ENCODE measurements at regions not wholly inside any gene's neighbourhood (a gene's known extent, or its start where the extent isn't known, plus 50 kb on each side); places are given as distances from the start of the nearest gene placed in this dataset.
A peak's percentile ranks its signal among the peaks of the same experiment; 100 is the strongest.

DNA sequence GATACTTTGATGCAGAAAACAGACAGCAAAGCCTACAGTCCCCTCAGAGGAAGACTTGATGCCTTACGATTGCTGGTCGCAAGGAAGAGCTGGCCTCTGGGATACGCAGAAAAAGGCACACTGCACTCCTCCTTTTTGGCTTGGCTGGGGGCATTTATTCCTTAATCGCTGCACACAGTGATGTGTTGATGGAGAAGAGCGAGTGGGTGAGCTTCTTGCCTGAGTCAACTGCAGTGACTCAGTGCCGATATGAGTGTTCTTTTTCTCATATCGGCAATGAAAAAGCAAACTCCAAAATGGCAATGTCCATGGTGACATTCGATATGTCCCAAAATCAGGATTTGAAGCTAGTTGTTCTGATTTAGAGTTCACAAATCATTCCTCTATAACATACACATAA is 794.8 kb downstream of the HACE1 start:
- no peak for DNase-seq (ENCODE audit: low spot score)

GRCh38 chr6:104050455-104050854 is 809.3 kb downstream of the HACE1 start:
- no peak for DNase-seq (ENCODE audit: low spot score)

GRCh38 chr6:104046426-104046825 is 813.3 kb downstream of the HACE1 start:
- no peak for DNase-seq (ENCODE audit: low spot score)

GRCh38 chr6:104031346-104031745 is 828.4 kb downstream of the HACE1 start:
- DNase-seq (ENCODE audit: low spot score), result no peak

GRCh38 chr6:104022126-104022525 is 837.6 kb downstream of the HACE1 start:
- no peak for DNase-seq (ENCODE audit: low spot score)

DNA sequence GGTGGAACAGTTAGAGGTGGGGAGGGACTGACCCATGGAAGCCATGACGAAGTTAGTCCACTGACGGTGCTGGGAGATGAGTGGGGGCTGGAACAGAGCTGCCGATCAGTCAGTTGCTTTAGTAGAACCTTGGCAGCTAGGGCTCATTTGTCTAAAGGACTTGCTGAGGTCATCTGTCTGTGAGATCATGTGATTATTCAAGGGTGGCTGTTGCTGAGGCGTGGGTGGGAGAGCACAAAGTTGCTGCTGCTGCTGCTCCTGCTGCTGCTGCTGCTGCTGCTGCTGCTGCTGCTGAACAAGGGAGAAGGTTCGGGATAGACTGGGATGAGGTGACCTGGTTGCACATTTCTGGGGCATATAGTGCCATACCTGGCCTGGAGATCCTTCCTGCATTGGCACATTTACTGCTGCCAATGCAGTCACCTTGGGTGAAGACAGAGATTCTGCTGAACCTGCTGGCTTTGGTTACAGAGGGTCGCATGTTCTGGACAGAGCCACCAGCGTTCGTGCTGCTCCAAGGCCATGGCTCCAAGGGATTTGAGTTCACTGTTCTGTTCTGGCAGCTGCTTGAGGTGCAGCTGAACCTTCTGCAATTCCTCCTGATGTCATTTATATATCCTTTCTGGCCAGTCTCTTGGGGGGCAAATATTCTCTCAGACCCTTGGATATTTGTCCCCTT is 840.5 kb downstream of the HACE1 start:
- DNase-seq (ENCODE audit: low spot score), result no peak

DNA sequence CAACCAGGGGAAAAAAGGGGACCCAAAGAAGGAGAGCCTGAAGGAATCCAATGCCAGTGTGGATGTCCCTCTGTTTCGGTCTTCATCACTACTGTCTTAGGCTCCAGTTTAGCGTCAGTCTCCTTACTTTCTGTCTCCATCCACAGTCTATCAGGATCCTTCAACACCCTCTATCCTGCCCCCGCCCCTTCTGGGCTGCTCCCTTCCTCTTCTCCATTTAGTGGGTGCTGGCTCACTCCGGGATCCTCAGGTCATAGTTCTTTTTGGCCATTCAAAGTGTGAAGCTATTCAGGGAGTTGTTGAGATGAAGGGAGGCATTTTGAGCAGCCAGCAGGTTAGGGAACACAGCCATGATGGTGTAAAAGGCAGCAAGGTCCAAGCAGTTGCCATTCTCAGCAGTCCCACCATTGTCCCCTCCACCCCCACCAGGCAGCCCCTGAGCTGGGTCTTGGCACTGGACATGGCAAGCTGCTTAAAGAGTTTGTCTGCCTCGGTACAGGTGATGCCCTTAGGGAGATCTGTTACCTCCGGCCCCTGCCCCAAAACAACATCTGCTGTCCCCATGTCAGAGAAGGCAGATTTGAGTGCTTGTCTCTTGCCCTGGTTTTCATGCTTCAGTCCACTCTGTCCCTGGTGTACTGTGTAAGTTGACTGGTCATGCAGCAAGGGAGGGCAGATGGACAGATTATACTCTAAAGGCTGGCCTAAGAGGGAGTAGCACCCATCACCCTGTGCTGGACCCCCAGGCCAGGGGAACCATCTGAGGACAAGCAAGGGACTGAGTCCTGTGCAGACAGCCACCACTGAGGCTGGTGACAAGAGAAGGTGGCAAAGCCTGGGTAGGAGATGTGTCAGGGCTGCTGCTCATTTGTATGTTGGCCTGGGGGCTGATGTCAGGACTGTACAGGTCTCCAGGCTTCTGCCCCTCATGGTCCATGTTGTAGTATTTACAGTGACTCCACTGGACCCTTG is 842.0 kb downstream of the HACE1 start:
- no peak for DNase-seq (ENCODE audit: low spot score)

- no peak for DNase-seq (ENCODE audit: low spot score)
These were observed 845.4 kb downstream of the HACE1 start for GRCh38 chr6:104014163-104014959.

- no peak for DNase-seq (ENCODE audit: low spot score)
These were observed 846.3 kb downstream of the HACE1 start for GRCh38 chr6:104013312-104013971.

DNA sequence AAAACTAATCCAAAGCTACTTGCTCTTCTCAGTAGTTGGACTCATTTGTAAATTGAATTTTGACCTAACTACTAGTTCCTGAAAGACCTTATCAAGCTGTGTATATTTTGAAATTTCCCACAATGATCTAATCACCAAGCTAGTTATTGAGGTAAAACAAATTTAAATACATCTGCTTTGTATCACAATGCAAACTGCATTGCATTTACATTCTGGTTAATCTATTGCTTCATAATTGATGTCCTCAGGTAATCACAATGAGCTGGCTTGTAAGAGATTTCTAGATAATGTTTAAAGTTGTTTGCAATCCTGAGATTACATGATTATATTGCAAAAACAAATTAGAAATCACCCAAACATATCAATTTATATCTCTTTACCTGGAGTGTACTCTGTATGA is 848.8 kb downstream of the HACE1 start:
- no peak for DNase-seq (ENCODE audit: low spot score)

DNA sequence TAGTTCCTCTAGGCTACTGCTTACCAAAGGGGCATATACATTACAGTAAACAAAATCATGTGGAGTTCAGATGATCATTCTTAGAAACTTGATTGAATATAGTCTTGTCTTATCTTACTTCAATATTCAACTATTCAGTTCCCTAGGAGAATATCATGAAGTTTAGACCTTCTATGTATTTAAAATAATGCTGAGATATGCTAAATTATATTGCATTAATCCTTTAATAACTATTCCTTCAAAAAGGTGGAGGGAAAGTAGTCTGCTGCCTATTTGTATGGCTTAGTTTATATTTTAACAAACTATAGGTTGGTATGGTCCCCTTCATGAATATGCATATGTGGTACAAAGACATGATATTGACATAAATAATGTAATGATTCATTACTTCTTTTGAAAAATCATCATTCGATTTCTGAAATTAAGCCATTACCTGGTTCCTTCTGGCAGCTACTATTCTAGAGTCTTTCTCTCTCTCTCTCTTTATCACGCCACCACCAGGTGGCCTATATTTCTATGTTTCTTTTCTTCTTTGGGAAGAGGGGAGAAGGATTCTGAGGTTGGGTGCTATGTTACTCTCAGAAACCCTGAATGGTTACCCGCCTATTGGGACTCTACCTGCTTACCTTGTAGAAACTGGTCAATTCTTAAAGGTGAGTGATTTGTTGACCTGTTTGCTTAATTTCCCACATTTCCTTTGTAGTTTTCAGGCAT is 855.8 kb downstream of the HACE1 start:
- DNase-seq (ENCODE audit: low spot score), result no peak

DNA sequence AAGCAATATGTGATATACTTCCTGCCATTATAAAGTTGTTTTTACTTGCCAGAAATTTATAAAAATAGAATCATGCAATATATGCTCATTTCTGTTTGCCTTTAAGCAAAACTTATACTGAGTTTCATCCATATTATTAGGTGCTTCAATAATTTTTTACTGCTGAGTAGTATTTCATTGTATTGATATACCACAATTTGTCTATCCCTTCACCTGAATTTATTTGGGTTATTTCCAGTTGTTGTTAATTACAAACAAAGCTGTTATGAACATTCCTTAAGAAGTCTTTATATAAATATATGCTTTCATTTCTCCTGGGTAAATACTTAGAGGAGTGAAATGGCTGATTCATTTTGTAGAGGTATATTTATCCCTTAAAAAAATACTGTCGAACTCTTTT is 864.1 kb downstream of the HACE1 start:
- DNase-seq (ENCODE audit: low spot score), result no peak

DNA sequence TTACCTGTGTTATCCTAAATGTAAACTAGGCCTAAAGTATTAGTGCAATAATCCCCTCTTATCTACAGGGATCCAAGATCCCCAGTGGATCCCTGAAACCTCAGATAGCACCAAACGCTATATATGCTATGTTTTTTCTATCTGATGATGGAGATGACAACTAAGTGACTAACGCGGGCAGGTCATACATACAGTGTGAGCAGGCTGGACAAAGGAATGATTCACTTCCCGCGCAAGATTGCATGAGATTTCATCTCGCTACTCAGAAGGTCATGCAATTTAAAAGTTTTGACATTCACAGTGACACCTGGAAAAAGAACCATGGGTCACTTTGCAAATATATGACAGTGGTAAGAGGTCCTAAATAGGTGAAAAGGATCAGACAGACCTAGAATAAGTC is 875.9 kb downstream of the HACE1 start:
- peak; percentile 35 for DNase-seq (ENCODE audit: low spot score)

- DNase-seq (ENCODE audit: low spot score), result no peak
These were observed 876.7 kb downstream of the HACE1 start for GRCh38 chr6:103983011-103983410.

GRCh38 chr6:103982574-103982973 is 877.1 kb downstream of the HACE1 start:
- DNase-seq (ENCODE audit: low spot score), result no peak

DNA sequence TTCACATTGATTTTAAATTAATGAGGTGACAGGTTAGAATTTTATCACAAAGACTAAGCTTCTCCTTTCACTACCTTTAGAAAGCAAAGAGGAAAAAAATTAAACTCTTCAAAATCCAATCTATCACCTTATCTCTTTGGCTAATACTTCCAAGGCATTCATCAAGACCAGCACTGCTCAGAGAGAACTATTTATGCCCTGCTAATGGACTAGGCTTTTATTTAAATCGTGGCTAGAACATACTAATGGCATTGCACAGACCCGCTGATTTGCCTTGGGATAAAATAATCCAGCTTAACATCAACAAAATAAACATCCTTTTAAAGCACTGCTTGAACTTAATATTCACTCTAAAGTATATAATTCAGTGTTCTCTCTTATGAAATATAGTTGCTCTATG is 880.4 kb downstream of the HACE1 start:
- no peak for DNase-seq (ENCODE audit: low spot score)

DNA sequence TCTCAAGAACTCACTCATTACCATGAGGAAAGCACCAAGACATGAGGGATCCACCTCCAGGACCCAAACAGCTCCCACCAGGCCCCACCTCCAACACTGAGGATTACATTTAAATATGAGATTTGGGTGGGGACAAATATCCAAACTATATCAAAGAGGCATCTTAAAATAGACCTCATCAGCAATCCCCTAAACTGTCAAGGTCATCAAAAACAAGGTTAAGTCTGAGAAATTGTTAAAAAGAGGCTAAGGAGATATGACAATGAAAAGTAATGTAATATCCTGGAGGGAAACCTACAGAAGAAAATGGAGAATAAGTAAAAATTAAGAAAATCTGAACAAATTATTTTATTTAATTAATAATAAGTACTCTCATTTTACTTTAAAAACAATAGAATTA is 922.3 kb downstream of the HACE1 start:
- no peak for DNase-seq (ENCODE audit: low spot score)

DNA sequence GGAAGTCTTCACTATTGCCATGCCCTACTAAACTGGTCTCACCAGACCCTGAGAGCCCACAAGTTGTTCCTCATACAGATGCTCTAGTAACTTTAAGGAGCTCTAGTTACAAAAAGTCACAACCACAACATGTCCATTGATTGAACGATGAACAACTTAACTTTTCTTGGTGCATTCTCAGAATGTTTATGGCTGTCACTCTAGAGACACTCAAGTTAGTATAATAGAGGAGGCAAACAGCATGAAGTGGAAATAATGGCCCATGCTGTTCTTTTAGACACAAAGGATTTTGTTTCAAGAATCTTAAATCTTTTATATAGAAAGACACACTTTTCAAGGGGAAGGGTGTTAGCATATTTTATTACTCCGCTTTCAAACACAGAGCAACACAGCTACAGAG is 934.4 kb downstream of the HACE1 start:
- no peak for DNase-seq (ENCODE audit: low spot score)

DNA sequence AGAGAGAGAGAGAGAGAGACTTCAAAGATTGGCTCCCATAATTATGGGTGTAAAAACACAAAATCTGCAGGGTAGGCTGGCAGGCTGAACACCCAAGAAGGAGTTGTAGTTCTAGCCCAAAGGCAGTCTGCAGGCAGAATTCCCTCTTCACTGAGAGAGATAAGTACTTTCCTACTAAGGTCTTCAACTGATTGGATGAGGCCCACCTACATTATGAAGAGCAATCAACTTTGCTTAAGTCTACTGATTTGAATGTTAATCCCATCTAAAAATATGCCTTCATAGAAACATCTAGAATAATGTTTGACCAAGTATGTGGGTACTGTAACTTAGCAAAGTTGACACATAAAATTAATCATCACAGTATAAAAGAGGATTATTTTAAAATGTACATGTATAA is 949.7 kb downstream of the HACE1 start:
- no peak for DNase-seq (ENCODE audit: low spot score)

DNA sequence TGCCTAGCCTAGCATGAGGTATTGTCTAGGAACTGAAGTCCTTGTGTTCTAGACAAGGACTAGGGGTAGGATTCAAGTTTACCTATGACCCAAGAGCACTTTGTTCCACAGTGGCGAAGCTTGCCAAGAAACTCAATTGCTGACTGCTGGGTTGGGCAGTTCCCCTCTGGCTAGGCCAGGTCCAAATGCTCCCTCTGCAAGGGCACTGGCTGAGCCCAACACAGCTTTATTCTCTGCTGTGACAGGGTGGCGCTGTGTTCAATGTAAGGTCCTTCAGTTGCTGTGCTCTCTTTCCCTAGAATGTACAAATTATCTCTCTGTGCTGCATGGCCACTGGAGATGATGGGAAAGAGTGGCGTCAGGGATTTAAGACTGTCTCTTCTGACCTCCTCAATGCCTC is 950.8 kb downstream of the HACE1 start:
- DNase-seq (ENCODE audit: low spot score), result no peak

GRCh38 chr6:103895136-103895535 is 964.6 kb downstream of the HACE1 start:
- no peak for DNase-seq (ENCODE audit: low spot score)
